HG02588 (cell line): ENCODE measurements at regions not wholly inside any gene's neighbourhood (a gene's known extent, or its start where the extent isn't known, plus 50 kb on each side); places are given as distances from the start of the nearest gene placed in this dataset.

Experiments used
- ATAC-seq: cut with Tn5 transposase; IDR thresholded peaks from one replicate; pipeline ENCODE4 v1.9.1; 2021; ENCODE audit warnings: mild to moderate bottlenecking, moderate library complexity; ENCODE audit not compliant: unreplicated experiment

GRCh38 chr1:230517326-230517725 lies 91.2 kb upstream of the PGBD5 start:
- no peak for ATAC-seq

- no peak for ATAC-seq
Observed at GRCh38 chr1:230516889-230517288, 90.8 kb upstream of the PGBD5 start.

DNA sequence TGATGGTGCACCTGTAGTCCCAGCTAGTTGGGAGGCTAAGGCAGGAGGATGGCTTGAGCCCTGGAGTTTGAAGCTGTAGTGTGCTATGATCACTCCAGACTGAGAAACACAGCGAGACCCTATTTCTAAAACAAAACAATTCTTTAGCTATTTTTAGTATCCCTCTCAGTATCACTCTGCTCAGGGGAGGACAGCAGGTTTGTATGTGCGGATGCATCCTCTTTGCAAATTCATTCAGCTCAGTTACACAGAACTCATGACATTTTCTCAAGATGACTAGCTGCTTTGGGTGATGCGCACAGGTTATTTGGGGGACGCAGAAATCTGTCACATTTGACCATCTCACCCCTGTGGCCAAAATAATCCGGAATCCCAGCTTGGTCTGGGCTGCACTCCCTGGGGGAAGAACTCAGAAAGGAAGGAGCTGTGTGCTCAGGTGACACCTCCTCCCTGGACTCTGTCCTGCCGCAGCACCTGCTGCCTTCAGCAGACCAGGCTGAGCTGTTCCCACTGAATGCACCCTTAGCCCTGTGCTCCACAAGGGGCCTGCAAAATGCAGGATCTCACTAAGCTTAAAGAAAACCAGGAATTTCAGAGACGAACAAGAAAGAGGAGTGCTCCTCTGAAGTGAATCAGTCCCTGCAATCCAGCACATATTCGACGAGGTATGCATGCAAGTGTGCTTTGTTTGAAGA lies 89.5 kb upstream of the PGBD5 start:
- ATAC-seq, result no peak

DNA sequence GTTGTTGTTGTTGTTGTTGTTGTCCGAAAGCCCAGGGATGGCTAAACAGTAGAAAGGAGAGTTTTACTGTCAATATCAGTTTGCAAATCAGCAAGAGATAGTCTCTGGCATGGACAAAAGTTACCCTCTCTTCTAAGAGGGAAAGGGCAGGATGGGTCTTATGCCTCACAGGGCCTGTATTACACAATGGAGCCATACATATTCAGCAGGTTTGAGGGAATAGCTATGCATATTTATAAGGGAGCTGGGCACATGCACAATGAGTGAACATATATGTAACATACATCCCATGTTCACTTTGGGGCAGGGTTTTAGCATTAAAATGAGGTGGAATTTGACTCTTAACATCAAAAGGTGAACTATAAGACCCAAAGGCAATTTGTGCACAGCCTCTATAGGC lies 84.4 kb upstream of the PGBD5 start:
- no peak for ATAC-seq

GRCh38 chr1:230509281-230509977 lies 83.3 kb upstream of the PGBD5 start:
- peak; percentile 78 for ATAC-seq

- no peak for ATAC-seq
Observed at GRCh38 chr1:230507666-230508402, 81.7 kb upstream of the PGBD5 start.

GRCh38 chr1:230507236-230507635 lies 81.1 kb upstream of the PGBD5 start:
- ATAC-seq, result no peak

DNA sequence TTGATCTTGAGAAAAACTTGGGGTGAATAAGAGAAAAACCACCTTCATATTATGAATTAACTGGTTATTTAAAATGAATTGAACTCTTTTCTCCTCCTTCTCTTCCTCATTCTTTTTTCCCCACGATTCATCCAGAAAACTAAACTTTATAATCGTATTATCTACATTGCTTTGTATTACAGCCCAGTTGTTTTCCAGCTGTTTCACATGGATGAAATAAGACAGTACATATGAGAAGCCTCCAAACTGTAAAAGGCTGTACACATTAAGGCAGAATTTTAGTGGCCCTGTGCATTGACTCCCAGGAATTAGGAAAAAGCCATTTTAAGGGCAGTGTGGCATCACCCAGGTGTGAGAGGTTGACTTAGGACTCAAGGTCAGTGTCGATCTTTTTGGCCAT lies 80.3 kb upstream of the PGBD5 start:
- ATAC-seq, result no peak

DNA sequence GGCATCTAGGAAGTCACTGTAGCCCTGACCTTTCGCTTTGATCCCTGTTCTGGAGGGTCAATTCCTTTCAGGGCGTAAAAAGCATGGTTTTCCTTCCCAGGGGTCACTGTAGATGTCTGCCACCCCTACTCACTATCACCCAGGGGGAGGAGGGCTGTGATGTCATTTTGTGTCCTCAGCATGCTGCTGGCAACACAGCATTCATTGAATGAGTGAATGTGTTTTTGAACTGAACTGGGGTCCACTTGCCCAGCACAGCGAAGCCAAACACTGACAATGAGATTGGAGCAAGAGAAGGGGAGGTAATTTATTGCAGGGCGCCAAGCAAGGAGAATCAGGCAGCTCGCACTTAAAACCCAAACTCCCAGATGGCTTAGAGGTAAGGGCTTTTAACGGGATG lies 78.2 kb upstream of the PGBD5 start:
- no peak for ATAC-seq

- no peak for ATAC-seq
Observed at GRCh38 chr1:230503726-230504125, 77.6 kb upstream of the PGBD5 start.

DNA sequence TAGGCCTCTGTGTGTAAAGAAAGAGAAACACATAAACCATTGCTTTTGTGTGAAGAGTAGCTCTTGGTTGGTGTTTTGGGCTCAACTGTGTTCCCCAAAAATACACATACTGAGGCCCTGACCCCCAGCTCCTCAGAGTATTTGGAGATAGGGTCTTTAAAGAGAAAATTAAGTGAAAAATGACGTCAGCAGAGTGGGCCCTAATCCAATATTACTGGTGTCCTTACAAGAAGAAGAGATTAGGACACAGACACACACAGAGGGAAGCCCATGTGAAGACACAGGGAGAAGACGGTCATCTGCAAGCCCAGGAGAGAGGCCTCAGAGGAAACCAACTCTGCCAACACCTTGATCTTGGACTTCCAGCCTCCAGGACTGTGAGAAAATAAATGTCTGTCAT lies 76.9 kb upstream of the PGBD5 start:
- no peak for ATAC-seq

DNA sequence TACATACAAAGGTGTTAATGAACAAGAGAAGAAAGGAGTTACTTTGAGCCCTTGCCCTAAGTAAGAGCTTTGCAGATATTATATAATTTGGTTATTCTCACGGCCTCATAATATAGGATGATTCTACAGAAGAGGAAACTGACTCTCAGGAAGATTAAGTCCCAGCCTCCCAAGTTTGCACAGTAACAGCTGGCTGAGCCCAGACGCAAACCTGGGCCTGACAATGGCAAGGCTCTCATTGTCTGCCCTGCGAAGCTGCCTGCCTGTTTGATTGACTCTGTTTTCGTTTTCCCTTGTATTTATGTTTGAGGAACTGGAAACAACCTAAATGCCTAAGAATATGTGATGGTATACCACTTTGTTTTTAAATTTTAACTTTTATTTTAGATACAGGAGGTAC lies 76.2 kb upstream of the PGBD5 start:
- ATAC-seq, result no peak

GRCh38 chr1:230501849-230502248 lies 75.7 kb upstream of the PGBD5 start:
- ATAC-seq, result no peak

DNA sequence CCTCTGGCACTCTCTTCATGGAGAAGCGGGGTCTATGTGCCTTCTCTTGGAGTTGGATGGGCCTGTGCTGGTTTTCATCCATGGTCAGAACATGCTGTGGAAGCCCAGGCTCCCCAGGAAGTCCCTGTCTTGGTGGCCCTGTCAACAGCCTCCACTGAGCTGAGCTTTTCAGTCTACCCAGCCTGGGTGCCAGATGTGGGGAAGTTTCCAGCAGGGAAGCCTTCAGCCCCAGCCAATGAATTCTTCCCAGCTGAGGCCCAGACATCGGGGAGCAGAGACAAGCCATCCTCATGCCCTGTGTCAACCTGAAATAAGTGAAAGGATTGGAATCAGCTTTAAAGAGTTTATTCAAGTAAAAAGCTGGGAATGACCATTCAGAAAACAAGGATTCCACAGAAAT lies 75.1 kb upstream of the PGBD5 start:
- ATAC-seq, result no peak

- ATAC-seq, result no peak
Observed at GRCh38 chr1:230500063-230500462, 73.9 kb upstream of the PGBD5 start.

GRCh38 chr1:230499496-230499895 lies 73.4 kb upstream of the PGBD5 start:
- no peak for ATAC-seq

GRCh38 chr1:230498704-230499103 lies 72.6 kb upstream of the PGBD5 start:
- no peak for ATAC-seq

DNA sequence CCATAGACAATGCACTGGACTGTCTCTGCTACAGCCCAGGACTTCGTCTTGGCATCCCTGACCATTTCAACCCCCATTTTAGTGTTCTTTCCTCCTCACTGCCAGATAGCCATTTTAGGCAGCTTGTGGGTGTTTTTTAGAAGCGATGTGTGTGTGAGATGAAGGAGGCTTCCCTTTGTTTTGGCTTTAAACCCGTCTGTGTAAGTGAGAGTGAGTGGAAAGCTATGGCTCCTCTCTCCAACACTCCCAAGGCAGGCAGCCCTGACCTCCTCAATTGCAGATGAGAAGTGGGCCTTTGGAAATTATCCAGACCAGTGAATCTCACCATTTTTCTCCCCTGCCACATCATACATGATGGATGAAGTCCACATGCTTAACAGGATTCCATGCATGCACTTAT lies 70.3 kb upstream of the PGBD5 start:
- no peak for ATAC-seq

GRCh38 chr1:230495891-230496385 lies 69.8 kb upstream of the PGBD5 start:
- ATAC-seq, result no peak

- ATAC-seq, result no peak
Observed at GRCh38 chr1:230495076-230495475, 68.9 kb upstream of the PGBD5 start.

- ATAC-seq, result no peak
Observed at GRCh38 chr1:230494514-230494913, 68.4 kb upstream of the PGBD5 start.

- no peak for ATAC-seq
Observed at GRCh38 chr1:230494026-230494425, 67.9 kb upstream of the PGBD5 start.
